SIG-M5 treated with dmso at 0.1 percent for 504 hours (cell line): ENCODE measurements at regions not wholly inside any gene's neighbourhood (a gene's known extent, or its start where the extent isn't known, plus 50 kb on each side); places are given as distances from the start of the nearest gene placed in this dataset.

Source experiments
- DNase-seq: peaks from one replicate; lab custom pipeline; 2025; ENCODE audit not compliant: unreplicated experiment; lab: John Stamatoyannopoulos, UW

DNA sequence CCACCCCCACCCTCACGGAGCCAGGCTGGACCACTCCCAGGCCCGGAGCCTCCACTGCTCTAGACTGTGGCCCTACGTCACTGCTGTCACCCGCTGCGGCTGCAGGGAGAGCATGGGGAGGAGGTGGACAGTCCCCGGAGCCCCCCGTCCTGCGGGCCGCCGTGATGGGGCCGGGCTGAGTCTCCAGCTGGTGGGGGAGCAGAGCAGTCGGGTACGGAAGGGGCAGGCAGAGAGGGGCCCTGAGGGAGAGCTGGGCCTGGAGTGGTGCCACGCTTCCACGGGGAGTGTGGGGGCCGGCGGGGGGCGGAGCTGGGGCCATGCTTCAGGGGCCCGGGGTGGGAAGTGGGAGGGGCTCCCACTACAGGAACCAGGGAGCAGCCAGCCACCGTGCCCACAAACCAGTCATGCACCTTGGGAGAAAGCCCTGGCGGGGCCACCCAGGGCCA lies 98.9 kb upstream of the KCNK1 start:
- no peak for DNase-seq

DNA sequence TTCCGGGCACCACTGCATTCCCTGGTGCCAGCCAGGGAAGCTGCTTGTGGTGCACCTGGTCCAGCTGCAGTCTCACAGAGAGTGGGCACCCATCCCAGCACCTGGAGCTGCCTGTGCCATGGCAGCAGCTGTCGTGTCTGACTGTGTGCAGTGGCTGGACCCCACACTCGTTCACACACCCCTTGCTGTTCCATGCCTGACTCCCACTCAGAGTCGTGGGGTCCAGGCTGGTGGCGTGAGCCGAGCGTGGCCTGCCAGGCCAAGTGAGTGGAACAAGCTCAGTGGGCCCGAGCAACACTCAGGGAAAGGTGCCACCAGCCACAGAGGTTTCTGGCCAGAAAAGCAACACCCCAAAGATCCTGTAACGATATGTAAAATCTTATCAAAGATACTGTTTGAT lies 97.2 kb upstream of the KCNK1 start:
- no peak for DNase-seq

DNA sequence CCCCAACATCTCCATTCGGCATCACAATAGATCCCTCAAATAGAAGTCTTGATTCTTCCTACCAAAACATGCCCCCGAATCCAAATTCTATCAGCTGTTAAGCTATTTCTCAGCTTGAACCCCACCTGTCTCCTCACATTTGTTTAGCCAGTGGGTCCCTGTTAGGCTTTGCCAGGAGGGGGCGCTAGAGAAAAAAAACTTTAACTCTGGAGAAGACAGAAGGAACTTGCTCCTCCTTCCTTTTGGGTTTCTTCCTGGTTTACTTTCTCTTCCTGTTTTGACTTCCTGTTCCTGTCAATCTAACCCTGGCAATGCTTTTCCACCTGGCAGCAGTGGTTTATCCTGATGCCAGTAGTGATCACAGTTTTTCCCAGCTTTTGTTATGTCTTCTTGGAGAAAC lies 95.6 kb upstream of the KCNK1 start:
- peak; percentile 65 for DNase-seq

DNA sequence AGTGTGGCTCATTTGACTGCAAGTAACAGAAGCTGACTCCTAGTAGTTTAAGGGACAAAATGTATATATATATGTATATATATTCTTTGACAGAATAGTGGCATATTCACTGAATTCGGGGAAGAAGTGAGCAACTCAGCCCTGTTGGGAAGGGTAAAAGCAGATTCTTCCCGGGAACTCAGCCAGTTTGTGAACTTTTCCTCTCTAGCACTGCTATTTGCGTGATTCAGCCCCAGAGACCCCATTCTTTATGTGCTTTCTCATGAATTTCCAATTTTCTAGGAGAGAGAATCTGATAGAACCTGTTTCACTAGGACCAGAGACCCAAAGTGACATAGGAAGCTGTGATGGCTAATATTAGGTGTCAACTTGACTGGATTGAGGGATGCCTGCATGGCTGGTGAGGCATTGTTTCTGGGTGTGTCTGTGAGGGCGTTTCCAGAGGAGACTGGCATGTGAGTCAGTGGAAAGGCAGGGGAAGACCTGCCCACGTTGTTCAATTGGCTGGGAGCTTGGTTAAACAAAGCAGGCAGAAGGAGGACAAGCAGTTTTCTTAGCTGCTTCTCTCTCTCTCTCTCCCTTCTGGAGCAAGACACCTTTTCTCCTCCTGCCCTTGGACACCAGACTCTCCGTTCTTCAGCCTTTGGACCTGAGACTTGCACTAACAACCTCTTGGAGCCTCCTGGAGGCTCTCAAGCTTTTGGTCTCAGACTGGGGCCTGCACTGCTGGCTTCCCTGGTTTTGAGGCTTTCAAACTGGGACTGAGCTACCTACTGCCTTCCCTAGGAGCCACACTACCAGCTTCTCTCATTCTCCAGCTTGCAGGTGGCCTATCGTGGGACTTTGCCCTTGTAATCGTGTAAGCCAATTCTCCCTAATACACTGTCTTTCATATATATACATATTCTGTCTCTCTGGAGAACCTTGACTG lies 93.4 kb upstream of the KCNK1 start:
- DNase-seq = peak; percentile 18

DNA sequence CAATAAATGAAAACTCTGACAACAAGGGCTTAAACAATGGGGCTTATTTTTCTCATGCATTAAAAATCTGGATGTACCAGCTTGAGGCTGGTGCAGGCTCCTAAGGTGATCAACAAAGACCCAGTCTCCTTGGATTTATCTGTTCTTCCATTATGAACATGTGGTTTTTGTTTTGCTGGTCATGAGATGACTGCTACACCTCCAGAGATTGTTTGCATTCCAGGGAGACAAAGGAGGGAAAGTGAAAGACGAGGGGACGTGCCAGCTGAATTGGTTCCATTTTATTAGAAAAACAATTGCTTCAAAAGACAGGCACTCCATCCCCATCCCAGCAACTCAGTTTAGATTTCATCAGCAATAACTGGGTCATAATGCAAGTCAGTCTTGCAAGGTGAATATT lies 90.9 kb upstream of the KCNK1 start:
- no peak for DNase-seq

DNA sequence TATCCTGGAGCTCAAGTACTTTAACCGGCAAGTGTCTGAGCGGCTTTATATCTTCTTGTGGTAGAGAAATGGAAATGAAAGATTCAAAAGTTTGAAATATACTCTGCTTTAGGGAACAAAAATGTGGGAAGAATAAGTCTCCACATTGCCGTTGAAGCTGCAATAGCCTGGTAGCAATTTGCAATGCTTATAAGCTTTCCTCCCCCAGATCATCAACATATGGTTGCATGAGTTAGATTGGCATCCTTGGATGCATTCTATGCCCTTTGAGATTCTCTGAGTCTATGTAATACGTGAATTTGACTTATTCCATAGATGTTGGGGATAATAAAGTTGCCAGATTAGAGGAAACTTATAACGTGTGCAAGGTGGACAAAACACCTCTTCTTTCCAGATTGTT lies 86.1 kb upstream of the KCNK1 start:
- DNase-seq = no peak

DNA sequence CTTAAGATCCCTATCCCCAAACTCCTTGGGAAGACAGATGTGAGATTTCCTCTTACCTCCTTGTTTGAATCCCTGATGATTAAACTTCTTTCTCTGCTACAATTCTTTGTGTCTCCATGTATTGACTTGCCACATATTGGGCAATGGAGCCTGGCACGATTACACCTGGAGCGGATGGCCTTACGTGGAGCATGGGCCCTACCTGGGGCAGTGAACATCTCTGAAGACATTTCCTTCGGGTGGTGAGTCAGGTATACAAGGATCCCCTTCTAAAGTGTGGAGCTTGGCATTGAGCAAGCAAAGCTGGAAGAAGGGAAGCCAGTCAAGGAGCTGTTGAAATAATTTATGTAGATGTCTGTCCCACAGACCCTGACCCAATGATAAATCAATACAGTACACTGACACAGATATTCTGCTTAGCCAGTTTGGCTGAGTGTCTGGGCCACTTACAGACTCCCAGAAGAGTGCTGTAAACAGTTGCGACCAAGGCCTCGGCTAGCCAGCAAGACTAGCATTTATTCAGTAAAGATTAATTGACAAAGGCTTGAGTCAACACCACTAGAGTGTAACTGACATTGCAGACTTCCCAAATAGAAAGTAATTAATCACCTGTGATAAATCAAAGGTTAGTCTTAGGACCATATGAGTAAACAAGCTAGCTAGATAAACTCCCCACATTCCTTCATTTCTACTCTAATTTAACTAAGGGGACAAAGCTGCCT lies 83.1 kb upstream of the KCNK1 start:
- no peak for DNase-seq

DNA sequence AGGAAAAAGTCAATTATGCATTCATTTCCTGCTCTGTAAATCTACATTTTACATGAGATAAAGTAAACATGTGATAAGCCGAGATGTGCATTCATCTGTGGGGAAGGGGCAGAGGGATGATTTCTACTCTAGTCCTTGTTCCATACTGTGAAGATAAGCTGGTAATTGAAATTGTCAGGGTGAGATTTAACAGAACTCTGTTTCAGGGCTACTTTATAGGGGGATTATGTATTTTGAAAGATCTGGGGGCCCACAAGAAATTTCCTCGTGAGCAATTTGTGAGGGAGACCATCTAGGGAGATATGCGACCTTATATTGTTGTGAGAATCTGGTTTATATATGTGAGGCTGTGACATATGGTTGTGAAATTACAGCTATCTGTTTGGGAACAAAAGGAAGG lies 73.1 kb upstream of the KCNK1 start:
- no peak for DNase-seq

DNA sequence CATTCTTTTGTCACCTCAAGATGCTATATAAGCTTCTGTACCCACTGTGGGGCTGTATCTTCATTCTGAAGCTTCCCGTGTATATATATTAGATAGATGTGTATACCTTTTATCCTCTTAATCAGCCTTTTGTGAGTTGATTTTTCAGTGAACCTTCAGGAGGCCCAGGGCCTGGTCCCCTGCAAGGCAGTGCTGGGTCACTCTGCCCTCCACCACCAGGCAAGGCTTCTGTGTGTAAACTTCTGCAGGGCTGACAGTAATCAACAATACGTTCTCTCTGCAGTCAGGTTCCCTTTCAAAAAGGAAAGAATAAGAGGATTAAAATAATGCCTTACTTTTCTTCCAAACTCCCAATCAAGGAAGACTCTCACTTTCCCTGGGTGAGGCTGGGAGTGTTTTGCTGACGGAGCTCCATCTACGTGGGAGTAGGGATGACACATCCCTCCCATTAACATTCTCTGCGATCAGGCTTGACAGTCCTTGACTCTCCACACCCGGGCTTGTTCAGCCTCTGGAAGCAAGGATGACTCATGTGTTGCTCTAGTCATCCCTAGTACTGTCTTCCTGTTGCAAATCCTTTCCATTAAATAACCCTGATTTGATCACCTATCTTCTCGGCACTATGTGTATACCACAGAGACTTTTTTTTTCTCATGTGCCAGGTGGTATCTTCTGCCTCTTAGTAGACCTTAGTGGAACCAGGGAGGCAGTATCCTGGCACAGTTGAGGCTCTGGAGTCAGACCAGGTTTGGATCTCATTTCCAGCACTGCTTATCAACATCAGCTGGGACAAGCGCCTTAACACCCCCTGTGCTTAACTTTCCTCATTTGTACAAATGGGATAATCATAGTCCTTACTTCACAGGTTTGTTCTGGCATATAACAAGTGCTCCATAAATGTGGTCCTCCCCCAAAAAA lies 70.3 kb upstream of the KCNK1 start:
- DNase-seq = peak; percentile 6

DNA sequence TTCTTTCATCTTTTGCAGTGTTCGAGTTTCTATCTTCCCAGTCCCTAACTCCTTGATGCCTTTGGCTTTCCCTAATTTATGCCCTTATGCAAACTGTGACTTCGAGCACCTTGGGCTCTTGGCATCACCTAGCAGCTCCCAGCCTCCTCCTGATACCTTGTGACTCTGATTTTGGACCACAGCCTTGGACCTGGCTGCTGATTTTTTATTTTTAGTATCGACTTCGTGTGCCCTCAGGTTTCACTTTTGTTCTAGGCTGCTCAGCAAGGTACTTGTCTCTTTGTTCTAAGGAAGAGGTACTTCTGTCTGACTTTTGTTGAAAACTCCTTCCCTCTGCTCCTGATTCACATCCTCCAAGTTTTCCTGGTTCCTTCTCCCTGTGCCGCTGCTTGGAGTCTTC lies 69.6 kb upstream of the KCNK1 start:
- DNase-seq = no peak

DNA sequence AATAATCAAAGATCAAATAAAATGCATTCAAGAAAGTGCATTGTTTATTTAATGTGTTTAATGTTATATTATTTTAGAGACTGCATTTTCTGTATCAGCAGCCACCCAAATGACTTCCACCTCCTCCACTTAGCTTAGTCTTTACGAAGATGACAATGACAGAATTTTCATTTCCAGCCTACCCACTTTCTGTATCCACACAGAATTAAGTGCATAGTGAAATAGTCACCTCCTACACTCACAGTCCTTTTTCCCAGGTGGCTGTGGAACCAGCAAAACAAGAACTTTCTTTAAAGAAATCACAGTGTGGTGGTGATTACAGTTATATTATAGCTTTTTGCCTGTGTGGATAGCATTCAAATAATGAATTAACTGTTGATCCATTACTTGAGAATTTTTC lies 66.2 kb upstream of the KCNK1 start:
- DNase-seq = no peak

DNA sequence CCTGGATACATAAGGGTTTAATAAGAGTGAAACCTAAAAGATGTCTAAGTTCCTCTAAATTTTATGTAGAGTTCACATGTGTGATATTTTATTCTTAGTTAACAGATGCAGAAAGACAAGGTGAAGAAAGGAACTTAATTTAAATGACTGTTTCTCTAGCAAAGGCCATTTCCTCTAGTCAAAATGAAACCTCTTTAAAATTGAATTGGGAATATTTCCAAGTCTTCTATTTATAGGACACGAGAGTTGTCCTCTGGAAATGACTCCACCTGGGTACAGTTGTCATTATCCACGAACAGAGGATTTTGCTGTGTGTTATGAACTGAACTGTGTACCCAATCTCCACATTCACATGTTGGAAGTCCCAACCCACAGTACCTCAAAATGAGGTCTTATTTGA lies 64.5 kb upstream of the KCNK1 start:
- no peak for DNase-seq

DNA sequence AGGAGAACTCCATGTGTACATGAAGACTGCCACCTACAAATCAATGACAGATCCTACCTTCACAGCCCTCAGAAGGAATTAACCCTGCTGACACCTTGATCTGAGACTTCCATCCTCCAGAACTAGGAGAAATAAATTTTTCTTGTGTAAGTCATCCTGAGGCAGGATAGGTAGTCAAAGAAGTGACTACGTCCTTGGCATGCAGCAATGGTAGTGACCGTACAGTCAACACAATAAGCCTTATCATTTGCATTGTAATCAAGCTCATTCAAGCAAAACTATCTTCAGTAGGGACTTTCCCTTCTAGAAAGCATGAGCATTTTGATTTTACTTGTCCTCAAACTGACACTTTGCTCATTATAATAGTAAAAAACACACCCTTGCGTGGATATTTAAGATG lies 64.0 kb upstream of the KCNK1 start:
- no peak for DNase-seq

DNA sequence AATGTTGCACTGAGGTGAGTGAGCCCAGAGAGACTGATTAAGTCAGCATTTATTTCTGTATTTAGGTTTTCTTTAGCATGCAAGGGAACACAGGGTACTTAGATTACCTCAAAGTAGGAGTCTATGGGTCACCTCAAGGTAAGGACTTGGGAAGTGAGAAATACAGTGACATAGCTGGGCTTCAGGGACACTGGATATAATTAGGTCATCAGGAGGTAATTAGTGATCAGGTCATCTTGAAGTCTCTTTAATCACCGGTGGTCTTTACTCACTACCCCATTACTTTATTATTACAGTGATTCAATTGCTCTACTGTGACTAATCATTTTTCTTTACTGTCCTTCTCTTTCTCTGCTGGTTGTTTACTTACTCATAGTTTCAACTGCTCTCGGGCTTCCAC lies 59.9 kb upstream of the KCNK1 start:
- no peak for DNase-seq

DNA sequence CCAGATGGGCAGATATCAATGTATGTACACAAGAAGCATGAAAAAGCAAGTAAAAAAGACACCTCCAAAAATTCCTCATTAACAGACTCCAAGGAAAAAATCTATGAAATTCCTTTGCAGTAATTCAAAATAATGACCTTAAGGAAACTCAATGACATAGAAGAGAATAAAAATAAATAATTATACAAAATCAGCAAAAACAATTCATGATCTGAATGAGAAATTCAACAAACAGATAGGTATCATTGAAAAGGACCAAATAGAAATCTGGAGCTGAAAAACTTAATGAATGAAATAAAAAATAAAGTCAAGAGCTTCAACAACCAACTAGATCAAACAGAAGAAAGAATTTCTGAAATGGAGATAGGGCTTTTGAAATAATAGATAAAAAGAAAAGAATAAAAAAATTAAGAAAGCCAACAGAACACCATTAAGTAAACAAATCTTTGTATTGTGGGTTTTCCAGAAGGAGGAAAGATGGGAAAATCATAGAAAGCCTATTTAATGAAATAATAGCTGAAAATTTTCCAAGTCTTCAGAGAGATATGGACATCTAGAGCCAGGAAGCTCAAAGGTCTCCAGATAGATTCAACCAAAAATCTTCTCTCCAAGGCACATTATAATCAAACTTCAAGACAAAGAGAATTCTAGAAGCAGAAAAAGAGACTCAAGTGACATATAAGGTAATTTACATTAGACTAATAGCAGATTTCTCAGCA lies 52.0 kb upstream of the KCNK1 start:
- DNase-seq = no peak
